Activated naive CD4-positive, alpha-beta T cell (primary cell): ENCODE measurements at regions not wholly inside any gene's neighbourhood (a gene's known extent, or its start where the extent isn't known, plus 50 kb on each side); places are given as distances from the start of the nearest gene placed in this dataset.

Source experiments
- DNase-seq, 4 experiments: peaks; one replicate each; lab custom pipeline; 2025; lab: John Stamatoyannopoulos, UW

GRCh38 chr3:30495172-30496065 lies 111.0 kb upstream of the TGFBR2 start:
- DNase-seq, result no peak

GRCh38 chr3:30496066-30496966 lies 110.1 kb upstream of the TGFBR2 start:
- no peak for DNase-seq

GRCh38 chr3:30498587-30498967 lies 107.8 kb upstream of the TGFBR2 start:
- DNase-seq, result no peak

- DNase-seq, result no peak
Measured at GRCh38 chr3:30500666-30501399, 105.6 kb upstream of the TGFBR2 start.

GRCh38 chr3:30501526-30501925 lies 104.9 kb upstream of the TGFBR2 start:
- DNase-seq, result no peak

- no peak for DNase-seq
Measured at GRCh38 chr3:30502051-30502741, 104.2 kb upstream of the TGFBR2 start.

- no peak for DNase-seq
Measured at GRCh38 chr3:30502742-30503073, 103.7 kb upstream of the TGFBR2 start.

- no peak for DNase-seq
Measured at GRCh38 chr3:30503446-30503845, 103.0 kb upstream of the TGFBR2 start.

GRCh38 chr3:30504939-30505338 lies 101.5 kb upstream of the TGFBR2 start:
- no peak for DNase-seq

- no peak for DNase-seq
Measured at GRCh38 chr3:30505866-30506520, 100.4 kb upstream of the TGFBR2 start.

GRCh38 chr3:30508339-30508738 lies 98.1 kb upstream of the TGFBR2 start:
- no peak for DNase-seq

- no peak for DNase-seq
Measured at GRCh38 chr3:30510596-30510995, 95.8 kb upstream of the TGFBR2 start.

GRCh38 chr3:30511524-30512251 lies 94.7 kb upstream of the TGFBR2 start:
- no peak for DNase-seq

GRCh38 chr3:30512576-30512975 lies 93.8 kb upstream of the TGFBR2 start:
- no peak for DNase-seq

GRCh38 chr3:30513374-30514152 lies 92.8 kb upstream of the TGFBR2 start:
- no peak for DNase-seq

- no peak for DNase-seq
Measured at GRCh38 chr3:30516238-30516637, 90.2 kb upstream of the TGFBR2 start.

GRCh38 chr3:30518181-30518864 lies 88.1 kb upstream of the TGFBR2 start:
- DNase-seq, result no peak

GRCh38 chr3:30518872-30519271 lies 87.5 kb upstream of the TGFBR2 start:
- DNase-seq, result no peak

- no peak for DNase-seq
Measured at GRCh38 chr3:30520699-30521098, 85.7 kb upstream of the TGFBR2 start.
